HG03097 (cell line): ENCODE measurements at regions not wholly inside any gene's neighbourhood (a gene's known extent, or its start where the extent isn't known, plus 50 kb on each side); places are given as distances from the start of the nearest gene placed in this dataset.

Experiments used
- ATAC-seq: cut with Tn5 transposase; IDR thresholded peaks from one replicate; pipeline ENCODE4 v1.9.1; 2021; ENCODE audit not compliant: unreplicated experiment, low FRiP score

DNA sequence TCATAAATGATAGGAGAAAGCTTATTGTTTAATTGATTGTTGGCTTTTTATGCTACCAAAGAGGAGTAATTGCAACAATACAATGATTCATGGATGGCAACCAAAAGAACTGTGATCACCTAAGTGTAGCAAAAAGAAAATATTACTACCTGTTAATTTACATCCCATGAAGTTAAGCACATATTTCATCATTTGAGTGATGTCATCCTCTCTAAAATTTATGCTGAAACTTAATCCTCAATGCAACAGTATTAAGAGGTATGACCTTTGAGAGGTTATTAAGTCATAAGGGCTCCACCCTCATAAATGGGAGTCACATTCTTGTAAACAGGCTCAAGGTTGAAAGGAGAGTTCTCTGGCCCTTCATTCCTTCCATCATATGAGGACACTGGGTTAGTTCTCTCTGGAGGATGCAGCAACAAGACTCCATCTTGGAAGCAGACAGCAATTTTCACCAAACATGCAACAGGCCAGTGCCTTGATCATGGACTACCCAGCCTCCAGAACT, 190.6 kb upstream of the GRIK2 start:
- no peak for ATAC-seq

DNA sequence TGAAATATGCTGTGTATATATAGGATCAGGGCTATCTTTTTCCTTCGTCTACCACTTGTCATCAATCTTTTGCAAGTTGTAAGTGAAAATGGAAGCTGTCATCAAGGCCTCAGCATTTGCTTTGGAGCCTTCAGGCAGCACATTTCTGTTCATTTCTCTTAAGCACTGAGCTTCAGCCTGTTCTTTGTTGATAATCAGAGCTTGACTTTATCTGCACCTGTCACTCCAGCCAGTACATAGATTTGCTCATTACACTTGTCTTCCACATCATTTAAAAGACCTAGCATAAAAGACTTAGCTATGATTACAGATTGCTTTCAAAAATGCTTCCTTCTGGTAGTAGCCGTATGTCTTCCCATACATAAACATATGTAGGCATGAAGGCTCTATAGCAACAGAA, 189.8 kb upstream of the GRIK2 start:
- ATAC-seq = no peak

DNA sequence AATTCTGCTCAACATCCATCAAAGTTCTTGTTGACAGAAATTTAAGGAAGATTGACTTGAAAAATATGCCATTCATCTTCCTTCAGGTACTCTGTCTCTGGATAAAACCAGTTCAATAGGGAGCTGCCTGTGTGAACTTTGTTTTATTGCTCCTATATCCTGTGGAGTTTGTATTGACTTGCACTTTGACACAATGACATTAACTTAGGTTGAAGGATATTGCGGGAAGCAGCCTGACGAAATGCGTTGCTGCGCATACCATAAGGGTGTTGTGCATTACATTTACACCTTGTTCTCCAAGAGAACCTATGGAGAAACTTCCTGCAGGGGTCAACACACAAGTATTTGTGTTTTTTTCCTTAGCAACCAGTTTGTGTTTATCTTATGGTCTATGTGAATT, 185.4 kb upstream of the GRIK2 start:
- no peak for ATAC-seq

DNA sequence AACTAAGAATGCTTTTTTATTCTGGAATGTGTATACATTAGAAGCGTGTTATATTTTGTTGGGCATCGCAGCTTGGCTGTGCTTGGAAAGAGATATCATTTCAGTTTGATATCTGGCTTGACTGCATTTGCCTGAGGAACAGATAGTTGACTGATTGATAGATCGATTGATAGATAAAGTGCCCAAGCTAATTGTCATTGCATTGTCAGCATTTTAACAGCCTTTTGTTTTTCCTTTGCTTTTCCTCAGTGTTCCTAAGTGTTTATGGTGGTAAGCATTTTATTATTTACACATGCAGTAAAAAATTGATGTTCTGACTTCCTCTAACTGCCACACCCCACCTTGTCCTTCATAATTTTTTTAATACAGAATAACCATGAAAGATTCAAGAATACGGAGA, 180.9 kb upstream of the GRIK2 start:
- ATAC-seq = no peak

DNA sequence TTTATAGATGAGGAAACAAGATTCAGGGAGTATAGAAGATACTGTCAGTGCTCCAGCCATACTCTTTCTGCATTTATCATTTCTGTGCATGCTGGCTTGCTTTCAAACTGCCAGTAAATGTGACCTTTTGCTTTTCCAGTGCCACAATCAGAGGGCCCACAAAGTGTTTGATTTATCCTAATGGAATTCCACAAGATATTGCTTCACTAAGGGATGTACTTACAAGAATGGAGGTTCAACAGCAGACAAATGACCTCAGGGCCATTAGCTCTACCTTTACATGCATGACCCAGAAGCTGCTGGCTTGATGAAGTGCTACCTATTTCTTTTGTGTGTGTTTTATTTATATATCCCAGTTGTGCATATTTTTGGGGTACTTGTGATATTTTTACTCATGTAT, 171.5 kb upstream of the GRIK2 start:
- no peak for ATAC-seq

DNA sequence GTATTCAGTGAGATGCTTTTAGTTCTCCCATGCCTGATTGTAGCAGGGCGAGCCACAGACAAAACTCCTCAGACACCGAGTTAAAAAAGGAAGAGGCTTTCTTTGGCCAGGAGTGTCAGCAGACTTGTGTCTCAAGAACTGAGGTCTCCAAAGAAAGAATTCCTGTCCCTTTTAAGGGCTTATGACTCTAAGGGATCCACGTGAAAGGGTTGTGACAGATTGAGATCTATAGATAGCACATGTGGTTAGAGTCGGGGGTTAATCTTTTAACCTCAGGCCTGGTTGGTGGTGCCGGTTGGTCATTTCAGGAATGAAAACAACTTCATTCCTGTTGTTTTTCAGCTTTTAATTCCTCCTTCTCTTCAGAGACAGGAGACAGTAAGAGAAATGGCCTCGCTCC, 168.8 kb upstream of the GRIK2 start:
- no peak for ATAC-seq

DNA sequence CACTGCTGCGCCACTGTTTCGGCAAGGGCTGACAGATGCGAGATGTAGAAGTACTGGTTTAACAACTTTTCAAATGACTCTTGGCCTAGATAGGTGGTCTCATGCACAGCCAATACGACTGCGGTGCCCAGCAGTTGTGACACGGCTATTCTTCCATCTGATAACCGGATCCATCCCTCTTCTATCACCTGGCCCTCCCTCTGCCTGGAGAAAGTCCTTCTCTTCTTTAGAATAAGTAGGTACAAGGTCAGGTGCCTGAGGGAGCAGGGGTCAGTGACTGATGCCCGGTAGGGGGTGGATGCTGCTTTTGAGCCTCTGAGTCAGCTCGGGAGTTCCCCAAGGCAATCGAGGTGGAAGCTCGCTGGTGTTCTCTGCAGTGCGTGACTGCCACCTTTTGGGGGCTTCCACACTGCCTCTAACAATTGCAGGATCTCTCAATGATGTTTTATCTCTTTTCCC, 166.8 kb upstream of the GRIK2 start:
- ATAC-seq = no peak

DNA sequence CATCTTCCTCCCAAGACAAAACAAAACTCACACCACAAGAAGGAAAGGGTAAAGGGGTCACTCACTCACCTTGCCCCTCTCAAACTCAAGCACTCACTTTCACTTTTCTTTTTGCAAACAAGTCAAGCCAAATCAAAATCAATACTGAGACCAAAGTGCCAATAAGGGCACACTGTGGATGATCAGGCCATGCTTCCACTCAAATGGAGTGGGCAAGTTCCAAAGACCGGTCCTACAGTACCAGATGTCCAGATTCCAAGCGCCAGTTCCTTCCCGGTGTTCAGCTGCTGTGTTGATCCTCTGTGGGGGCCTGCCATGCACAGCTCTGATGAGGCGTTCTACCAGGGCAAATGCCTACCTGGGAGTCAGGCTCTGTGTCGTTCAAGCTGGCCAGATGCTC, 162.6 kb upstream of the GRIK2 start:
- ATAC-seq = no peak

DNA sequence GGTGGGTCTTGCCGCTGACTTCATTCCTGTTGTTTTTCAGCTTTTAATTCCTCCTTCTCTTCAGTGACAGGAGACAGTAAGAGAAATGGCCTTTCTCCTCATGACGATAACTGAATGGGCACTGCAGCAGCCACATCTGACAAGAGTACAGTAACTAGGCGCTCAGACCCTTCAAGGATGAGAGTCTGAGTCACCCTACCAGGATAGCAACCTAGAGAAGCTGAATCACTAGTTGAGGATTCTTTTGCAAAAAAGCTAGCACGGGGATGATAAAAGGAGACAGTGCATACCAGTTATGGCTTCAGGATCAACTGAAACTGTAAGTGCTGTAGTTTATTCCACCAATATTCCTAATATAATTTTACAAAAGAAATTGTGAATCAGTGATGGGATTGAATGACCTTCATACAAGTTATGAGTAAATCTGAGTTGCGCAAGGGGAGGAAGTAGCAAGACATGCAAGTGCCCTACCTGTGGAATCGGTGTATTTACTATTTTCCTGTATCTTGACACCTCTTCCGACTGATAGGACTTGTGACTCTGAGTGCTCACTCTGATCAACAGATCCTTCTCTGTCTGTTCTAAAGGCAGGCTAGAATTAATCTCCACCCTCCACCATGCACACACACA, 161.8 kb upstream of the GRIK2 start:
- ATAC-seq = no peak

DNA sequence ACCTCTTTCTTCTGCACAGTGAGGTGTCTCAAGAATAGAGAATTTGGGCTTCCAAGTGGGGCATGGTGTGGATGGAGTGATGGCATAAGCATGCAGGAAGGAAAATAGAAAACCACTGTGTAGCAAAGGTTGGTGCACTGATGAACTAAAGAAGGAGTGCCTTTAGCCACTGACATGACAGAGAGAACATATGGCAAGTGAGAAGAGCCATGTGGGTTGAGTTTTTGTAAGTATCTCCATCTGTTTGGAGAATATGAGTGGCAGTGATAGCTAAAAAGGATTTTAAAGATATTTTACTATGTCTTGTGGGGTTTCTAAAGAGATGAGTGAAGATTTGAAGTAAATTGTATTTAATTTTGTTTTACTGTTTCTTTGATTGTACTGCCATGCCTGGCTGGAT, 160.5 kb upstream of the GRIK2 start:
- ATAC-seq = no peak

DNA sequence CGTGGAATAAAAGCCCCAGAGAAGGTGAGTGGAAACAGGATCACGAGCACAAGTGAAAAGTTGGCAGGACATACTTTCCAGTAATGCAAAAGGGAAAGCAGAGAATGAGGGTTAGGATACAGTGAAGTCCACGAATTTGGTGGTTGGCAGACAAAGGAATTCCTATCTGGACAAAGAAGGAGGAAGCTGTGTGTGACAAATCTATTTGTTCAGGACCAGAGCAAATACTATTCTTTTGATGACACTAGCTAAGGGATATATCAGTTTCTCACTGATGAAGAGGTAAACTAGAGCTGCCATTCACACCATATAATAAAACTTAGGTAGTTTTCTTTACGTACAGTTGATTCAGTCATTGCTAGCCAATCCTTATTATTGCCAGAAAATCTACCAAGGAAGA, 156.8 kb upstream of the GRIK2 start:
- ATAC-seq = no peak

DNA sequence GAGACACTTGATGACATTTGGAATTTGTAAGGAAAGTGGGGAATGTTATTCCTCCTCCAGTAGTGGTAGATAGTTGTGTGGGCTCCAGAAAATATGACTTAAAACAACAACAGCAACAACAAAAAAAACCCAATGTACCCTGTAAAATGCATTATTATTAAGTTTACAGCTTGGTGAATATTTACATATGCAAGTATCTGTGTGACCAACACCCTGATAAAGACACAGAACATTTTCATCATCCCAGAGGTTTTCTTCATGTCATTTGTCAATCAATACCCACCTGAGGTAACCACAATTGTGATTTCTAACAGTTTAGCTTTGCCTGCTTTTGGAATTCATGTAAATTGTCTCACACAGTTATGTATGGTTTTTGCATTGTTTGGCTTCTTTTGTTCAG, 152.1 kb upstream of the GRIK2 start:
- no peak for ATAC-seq

DNA sequence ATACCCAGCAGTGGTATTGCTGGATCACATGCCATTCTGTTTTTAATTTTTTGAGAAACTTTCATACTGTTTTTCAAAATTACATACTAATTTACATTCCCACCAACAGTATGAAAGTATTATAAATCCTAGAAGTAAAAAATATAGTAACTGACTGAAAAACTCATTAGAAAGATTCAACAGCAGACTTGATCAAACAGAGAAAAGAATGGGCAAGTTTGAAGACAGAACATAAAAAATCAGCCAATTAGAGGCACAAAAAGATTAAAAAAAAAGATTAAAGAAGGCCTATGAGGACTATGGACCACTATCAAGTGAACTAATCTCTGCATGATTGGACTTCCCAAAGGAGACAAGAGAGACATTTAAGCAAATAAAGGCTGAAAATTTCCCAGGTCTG, 144.0 kb upstream of the GRIK2 start:
- ATAC-seq = no peak

DNA sequence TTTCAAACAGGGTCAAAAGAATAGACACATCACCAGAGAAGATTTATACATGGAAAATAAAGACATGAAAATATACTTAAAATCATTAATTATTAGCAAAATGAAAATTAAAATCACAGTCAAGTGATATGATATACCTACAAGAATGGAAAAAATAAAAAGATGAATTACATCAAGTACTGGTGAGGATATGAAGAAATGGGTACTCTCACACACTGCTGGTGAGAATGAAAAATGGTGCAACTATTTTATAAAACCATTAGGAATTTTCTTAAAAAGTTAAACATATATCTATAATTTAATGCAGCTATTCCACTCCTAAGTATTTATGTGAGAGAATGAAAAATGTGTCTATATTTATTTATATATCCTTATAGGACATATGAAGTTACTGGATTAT, 136.3 kb upstream of the GRIK2 start:
- ATAC-seq = no peak

DNA sequence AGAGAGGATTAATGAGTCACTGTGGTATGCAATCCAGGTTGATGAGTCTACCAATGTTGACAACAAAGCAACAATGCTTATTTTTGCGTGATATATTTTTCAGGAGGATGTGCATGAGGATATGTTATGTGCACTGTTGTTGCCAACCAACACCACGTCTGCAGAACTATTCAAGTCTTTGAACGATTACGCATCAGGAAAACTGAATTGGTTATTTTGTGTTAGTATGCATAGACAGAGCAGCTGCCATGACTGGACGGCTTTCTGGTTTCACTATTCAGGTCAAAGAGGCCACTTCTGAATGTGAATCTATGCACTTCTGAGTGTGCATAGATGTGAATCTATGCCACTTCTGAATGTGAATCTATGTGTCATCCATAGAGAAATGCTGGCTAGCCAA, 134.0 kb upstream of the GRIK2 start:
- no peak for ATAC-seq

DNA sequence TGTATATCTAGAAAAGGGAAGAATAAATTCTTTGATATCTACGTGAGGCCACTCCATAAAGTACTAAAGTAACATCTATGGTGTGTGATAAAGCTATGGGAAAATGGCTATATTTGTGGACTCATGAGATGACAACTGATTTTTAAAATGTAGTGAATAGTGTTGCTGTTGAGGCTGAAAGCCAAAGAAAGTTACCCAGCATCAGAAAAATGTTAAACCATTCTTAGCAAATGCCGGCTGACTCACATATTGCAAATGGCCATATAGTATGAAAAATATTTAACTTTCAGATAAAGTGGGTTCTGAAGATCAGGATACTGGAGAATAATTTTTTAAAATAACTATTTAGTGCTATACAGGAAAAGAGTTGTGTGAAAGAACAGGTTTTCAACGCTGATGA, 129.9 kb upstream of the GRIK2 start:
- ATAC-seq = no peak

DNA sequence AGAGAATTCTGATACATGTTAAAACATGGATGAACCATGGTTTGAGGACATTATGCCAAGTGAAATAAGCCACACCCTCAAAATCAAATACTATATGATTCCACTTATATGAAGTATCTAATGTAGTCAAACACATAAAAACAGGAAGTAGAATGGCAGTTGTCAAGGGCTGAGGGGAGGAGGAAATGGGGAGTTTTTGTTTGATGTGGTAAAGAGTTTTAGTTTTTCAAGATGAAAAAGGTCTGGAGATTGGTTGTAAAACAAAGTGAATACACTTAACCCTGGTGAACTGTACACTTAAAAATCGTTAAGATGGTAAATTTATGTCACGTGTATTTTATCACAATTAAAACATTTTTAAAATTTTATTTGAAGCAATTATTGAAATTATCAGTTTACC, 127.4 kb upstream of the GRIK2 start:
- no peak for ATAC-seq

DNA sequence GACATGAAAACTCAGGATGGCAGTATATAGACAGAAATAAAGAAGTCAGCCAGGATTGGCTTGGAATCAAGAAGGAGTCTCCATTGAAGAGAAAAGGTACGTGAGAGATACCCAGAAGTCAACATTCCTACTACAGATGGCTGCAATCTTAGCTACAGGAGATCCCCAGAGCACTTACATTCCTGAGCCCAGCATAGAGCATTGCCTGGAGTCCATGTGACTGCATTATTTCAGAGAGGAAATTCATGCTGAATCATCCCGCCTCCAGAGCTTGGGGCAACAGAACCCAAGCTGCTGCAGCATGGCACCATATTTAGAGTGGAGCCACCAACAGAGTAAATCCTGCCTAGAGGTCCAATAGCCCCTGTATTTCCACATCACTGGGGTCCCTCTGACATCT, 125.0 kb upstream of the GRIK2 start:
- no peak for ATAC-seq

DNA sequence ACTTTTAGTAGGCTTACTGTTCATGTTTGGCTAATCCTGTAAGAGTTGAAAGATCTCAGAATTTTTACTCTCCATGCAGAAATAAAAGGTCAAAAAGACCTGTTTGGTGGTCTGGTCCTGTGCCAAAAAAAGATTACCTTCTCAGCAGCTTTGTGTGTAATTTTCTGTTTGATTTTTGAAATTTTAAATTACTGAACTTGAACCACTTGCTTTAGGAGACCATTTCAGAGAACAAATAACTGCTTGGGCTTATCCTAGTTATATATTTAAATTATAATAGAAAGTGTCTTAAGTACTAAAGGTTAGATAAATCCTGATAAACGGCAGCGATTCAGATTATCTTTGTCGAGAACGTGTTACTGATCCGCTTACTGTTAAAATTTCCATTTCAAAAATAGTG, 118.3 kb upstream of the GRIK2 start:
- ATAC-seq = no peak

DNA sequence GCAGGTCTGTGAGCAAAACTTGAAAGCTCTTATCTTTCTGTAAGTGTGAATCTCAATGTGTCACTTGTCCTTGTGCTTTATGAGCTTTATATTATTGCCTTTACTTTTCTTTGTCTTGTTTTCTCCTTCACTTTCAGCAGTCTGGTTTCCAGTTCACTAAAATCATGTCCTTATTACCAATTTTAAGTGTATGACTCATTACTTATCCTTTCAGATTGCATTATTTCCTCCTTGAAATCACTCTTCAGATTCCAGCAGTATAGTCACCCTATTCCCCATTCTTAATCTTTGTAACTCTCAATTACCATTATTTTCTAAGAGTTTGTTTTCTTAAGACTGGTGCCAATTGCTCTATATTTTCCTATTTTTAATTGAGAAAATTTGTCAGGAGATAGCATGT, 117.4 kb upstream of the GRIK2 start:
- no peak for ATAC-seq

DNA sequence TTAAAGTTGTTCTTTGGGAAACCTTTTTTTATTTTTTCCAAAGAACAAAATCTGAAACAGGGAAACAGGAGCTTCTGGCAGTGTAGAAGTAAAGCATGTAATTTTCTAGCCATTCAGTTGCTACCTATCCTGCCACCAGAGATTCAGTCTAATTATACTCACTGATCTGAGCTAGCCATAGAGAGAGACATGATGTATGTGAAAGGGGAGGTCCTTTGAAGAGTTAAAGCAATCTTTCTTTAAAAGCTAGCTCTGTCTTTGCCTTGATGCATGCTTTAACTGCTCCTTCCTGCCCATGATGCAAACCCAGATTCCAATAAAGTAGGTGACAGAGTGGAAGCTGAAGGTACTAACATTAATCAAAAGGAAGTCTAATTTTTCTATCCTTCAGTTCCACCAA, 114.1 kb upstream of the GRIK2 start:
- no peak for ATAC-seq

DNA sequence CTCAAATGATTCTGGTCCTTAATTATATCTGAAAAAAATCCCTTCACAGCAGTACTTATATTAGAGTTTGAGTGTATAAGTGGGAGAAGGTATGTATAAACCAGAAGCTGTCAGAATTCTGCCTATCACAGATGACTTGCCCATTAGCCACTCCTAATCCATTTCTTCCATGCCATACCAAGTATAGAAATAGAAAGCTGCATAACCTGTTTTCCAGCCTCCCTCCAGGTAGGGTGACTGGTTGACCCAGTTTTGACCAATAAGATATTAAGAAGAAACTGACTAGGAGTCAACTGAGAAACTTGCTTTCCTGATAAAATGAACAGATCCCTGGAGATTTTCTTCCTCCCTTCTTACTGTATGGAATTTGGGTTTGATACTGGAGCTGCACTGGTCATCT, 112.2 kb upstream of the GRIK2 start:
- ATAC-seq = no peak

DNA sequence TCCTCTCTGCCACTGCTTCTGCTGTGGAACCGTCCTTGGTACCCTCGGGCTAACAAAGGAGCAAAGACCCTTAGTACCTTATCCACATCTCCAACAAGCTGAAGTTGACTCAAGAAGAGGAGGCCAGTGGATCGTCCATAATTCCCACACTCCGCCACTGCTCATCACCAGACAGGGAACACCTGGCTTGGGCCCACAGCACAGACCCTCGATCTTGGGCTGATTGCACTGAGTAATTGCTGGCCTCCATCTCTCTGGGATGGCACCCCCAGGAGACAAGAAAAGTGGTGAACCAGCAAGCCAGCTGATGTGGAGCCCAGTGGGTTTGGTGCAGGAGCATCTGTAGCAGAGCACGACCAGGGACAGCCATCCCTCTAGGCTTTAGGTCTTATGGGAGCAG, 109.4 kb upstream of the GRIK2 start:
- no peak for ATAC-seq
